HG03045 (cell line): ENCODE measurements at regions not wholly inside any gene's neighbourhood (a gene's known extent, or its start where the extent isn't known, plus 50 kb on each side); places are given as distances from the start of the nearest gene placed in this dataset.

Experiments used
- ATAC-seq: cut with Tn5 transposase; IDR thresholded peaks from one replicate; pipeline ENCODE4 v1.9.1; 2021; ENCODE audit warnings: mild to moderate bottlenecking, moderate library complexity; ENCODE audit not compliant: unreplicated experiment

- ATAC-seq, result no peak
Measured at GRCh38 chr9:18020121-18020745, 441.4 kb downstream of the SH3GL2 start.

GRCh38 chr9:18022642-18023041 lies 443.8 kb downstream of the SH3GL2 start:
- no peak for ATAC-seq

- ATAC-seq, result no peak
Measured at GRCh38 chr9:18023332-18023731, 444.5 kb downstream of the SH3GL2 start.

- ATAC-seq, result no peak
Measured at GRCh38 chr9:18032636-18033035, 441.3 kb upstream of the ADAMTSL1 start.

DNA sequence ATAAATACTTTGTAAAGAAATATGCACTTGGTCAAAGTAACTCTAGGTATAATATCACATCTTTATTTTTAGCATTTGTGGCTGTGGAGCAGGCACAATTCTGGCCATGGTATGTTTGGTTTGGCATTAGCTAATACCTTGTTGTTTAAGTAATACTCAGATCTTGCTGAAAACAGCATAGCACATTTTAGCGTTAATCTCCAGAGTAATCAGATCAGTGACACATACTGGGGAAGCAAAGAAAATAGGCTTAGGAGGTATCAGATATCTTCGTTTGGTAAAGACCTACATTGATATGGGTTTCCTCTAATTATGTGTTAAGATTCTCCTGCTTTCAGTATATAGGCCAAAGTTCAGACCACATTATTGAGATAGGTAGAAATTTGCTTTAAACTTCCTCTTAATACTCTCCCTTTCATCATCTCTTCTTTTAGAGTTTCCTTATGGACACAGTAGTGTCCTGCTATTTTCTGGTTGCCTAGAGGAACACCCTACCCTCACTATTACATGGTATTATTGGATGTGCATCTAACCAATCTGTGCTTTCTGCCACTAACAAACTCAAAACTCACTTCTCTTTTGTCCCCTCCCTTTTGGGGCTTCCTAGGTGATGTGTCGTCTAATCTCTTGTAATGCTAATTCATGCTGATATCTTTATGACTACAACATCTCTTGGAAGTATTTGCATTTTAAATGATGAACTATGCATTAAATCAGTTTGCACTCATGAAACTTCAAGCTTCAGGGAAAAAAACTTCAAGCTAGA lies 437.3 kb upstream of the ADAMTSL1 start:
- no peak for ATAC-seq

GRCh38 chr9:18037981-18038380 lies 436.0 kb upstream of the ADAMTSL1 start:
- no peak for ATAC-seq

- ATAC-seq, result no peak
Measured at GRCh38 chr9:18040327-18040726, 433.6 kb upstream of the ADAMTSL1 start.

GRCh38 chr9:18043978-18044377 lies 430.0 kb upstream of the ADAMTSL1 start:
- no peak for ATAC-seq

DNA sequence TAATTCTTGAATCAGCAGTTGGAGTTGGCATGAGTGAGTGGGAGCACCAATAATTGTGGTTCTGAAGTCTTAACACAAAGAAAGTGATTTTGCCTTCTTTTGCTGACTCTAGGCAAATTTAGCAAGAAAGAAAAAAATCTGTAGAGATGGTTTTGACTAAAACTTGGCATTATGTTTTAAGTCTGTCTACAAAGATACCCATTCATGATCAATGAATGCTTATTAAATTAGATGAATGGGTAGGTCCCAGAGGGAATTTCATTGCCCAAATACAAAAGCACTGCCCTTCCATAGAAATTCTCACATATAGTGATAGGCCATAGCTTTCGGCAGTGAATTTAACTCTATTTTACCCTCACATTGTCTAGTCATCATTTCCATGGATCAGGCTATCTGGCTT lies 428.6 kb upstream of the ADAMTSL1 start:
- no peak for ATAC-seq

- no peak for ATAC-seq
Measured at GRCh38 chr9:18046068-18046467, 427.9 kb upstream of the ADAMTSL1 start.

DNA sequence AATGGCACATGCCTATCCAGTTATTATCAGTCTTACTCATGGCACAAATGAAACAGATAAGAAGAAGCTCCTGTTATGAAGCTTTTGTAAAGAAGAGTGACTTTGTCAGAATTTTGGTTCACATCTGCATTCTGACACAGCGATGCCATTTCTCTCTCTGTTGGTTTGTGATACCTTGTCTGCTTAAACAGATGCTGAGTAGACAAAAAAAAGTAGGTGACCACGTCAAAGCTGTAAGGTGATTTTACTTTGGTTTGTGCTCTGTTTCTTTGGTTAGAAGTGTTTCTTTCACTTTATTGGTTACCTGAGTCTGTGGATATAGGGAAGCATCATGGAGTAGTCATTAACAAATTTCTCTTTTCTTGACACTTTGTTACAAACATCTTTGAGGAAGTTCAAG lies 422.3 kb upstream of the ADAMTSL1 start:
- no peak for ATAC-seq

DNA sequence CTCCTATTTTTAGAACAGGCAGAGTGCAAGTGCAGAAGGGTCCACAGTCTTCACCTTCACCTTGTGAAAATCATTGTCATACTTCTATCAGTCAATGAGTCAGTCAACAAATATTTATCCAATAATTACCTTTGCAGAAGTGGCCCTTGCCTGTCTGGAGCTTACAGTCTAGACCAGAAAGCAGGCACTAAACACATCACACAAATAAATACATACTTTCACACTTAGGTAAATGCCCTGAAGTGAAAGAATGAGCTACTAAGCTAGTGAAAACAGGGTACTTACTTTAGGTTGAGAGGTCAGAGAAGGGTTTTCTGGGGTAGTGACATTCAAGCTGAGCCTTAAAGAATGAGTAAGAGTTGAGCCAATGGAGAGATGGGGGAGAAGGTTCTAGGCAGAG lies 421.9 kb upstream of the ADAMTSL1 start:
- no peak for ATAC-seq

GRCh38 chr9:18056269-18056992 lies 417.5 kb upstream of the ADAMTSL1 start:
- peak; percentile 9 for ATAC-seq

DNA sequence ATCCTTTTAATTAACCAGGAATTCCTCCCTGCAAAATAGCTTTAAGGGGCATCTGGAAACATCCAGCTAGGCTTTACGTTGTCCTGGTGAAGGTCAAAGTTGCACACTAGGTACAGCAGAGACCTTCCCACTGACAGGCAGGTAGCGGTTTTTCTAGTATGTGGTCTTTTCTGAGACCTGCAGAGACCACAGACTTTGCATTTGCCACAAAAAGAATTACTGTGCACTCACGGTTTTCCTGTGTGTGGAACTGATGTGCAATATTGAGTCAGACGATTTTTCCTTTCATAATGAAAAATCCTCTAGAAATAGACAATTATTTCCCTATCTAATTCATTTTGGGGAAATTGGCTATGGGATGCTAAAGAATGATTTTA lies 417.0 kb upstream of the ADAMTSL1 start:
- ATAC-seq, result peak; percentile 96

DNA sequence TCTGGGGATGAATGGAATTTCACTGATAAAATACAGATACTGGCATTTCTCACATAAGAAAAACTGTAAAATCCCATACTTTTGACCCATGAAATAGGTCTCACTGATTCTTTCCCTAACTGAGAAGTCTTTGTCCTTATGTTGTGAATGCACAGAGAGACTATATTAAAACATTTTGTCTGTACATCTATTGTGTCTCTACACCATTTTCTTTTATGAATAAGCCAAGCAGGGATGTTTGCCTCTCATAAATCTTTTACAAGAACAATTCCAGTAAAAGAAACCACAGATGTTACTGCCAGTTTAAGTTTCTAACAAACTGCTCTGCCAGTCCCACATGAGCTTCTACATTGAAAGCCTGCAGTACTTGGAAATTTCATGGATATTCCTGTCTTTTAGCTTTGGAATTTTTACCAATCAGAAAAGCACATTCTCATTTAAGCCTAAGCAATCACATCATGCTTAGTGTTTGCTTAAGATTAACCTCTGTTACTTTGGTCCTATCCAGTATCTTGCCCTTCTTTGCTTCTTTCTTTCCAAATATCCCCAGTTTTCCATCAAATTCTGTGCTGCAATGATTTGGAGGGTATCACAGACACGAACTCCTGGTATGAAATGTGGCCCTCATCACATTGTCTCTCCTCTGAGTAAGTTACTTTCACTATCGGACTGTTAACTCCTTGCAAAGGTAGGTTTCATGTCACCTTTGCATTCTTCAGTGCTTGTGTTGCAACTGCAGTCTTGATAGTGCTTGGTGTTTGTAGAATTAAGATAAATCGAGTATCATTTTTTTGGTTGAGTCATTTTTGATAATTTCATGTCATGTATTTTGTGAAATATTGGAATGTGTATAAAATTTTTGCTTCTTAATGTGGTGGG lies 415.1 kb upstream of the ADAMTSL1 start:
- ATAC-seq, result no peak

- no peak for ATAC-seq
Measured at GRCh38 chr9:18059447-18059846, 414.5 kb upstream of the ADAMTSL1 start.

DNA sequence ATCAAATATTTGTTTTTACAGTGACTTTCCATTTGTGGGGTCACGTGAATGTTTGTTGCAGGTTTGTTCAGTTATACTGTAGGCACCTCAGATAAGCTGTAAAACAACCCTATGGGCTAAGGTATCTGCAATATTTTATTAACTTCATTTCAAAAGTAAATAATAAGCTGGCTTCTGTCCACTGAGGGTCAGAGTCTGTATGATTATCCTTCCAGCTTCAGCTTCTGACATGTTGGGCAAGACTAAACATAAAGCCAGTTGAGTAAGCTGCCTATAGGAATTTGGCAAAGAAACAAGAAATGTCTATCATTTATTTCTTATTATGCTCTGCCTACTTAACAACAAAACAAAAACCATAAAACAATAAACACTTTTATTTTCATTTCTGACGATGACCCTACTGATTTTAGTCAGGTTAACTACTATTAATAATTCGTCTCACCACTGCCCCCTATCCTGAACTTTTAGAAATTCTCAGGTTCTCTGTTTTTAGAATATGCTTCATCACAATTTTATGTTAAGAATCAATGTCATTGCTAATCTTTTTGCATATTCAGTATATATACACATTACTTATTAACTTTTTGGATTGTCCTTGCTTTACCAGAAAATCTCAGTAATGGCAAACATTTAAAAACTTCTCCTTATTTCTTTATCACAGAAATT lies 413.6 kb upstream of the ADAMTSL1 start:
- ATAC-seq, result no peak

DNA sequence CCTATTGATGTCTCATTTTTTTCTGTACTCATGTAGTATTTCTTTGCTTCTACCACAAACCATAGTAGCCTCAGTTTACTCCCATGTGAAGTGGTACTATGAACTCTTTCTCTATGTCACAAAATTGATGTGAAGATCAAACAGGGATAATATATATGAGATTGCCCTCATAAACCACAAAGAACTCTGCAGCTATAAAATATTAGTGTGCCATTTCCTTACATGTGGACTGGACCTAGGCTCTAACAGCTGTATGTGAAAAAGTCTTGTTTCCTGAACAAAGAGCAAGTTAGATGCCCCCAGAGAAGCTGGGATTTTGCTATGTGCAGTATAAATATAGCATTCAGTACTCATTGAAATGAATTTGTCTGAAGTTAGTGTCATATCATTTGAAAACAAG lies 412.6 kb upstream of the ADAMTSL1 start:
- ATAC-seq, result no peak

DNA sequence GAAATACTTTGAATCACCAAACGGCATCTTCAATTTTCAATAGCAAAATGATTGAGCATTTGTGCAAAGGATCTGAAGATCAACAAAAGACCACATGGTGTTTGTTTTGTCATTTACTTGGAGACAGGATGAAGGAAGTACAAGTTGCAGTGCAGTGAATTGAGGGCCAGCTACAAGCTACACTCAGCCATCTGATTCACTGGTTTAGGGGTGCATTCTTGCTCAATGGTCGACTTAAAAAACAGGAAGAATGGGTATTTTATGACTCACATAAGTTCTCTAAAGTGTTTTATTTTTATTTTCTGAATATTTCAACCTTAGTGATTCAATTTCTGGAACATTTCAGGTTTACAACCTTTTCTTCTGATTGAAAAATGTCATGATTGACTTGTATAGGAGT lies 412.1 kb upstream of the ADAMTSL1 start:
- no peak for ATAC-seq

DNA sequence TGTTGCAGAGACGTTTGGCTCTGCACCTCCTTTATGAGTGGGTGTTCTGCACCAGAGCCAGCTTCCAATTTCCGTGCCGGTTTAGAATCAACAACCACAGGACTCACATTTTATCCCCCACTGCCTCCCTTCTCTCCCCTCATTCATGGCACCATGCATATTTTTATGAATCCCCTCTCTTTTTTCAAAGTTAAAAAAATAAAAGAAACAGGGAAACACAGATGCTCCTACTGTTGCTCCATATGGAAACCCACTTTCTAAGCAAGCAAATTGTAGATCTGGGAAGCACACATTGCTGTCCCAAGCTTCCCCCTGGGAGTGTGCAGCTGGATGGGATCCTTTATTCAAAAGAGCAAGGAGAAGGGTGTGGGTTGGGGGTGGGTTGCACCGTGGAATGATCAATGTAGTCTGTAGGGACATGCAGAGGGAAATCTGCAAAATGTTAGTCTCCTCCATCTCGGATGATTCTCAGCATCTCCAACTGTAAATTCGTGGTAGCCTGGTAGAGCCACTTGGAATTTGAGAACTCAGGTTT lies 410.0 kb upstream of the ADAMTSL1 start:
- ATAC-seq, result no peak
